WTC11 (cell line): ENCODE measurements at regions not wholly inside any gene's neighbourhood (a gene's known extent, or its start where the extent isn't known, plus 50 kb on each side); places are given as distances from the start of the nearest gene placed in this dataset.

Experiments used
- CTCF ChIP-seq: fragments of 200-600 bp; IDR thresholded peaks from 2 replicates; pipeline ENCODE4 v1.8.0; 2022; ENCODE audit warnings: antibody characterized with exemption
- E2F4 ChIP-seq: sonication (generic); formaldehyde crosslinking; IDR thresholded peaks from 2 replicates; pipeline ENCODE4 v1.8.1; 2022; ENCODE audit warnings: low read depth, mild to moderate bottlenecking, moderate library complexity, missing genetic modification reagents, borderline replicate concordance
- MAX ChIP-seq: sonication (generic); formaldehyde crosslinking; IDR thresholded peaks from 2 replicates; pipeline ENCODE4 v1.8.0; 2022; ENCODE audit warnings: mild to moderate bottlenecking, missing genetic modification reagents
- NFYB ChIP-seq: sonication (generic); formaldehyde crosslinking; conservative IDR thresholded peaks from 2 replicates; pipeline ENCODE4 v1.8.0; 2022; ENCODE audit warnings: low read depth, missing genetic modification reagents
- NR3C1 ChIP-seq: sonication (generic); formaldehyde crosslinking; conservative IDR thresholded peaks from 2 replicates; pipeline ENCODE4 v1.8.1; 2023; ENCODE audit warnings: low read depth, mild to moderate bottlenecking, missing genetic modification reagents
- USF2 ChIP-seq: sonication (generic); formaldehyde crosslinking; IDR thresholded peaks from 2 replicates; pipeline ENCODE4 v1.8.1; 2023; ENCODE audit warnings: mild to moderate bottlenecking, missing genetic modification reagents, moderate library complexity
- ZNF121 ChIP-seq: sonication (generic); formaldehyde crosslinking; IDR thresholded peaks from 2 replicates; pipeline ENCODE4 v1.8.0; 2023; ENCODE audit warnings: missing genetic modification reagents

DNA sequence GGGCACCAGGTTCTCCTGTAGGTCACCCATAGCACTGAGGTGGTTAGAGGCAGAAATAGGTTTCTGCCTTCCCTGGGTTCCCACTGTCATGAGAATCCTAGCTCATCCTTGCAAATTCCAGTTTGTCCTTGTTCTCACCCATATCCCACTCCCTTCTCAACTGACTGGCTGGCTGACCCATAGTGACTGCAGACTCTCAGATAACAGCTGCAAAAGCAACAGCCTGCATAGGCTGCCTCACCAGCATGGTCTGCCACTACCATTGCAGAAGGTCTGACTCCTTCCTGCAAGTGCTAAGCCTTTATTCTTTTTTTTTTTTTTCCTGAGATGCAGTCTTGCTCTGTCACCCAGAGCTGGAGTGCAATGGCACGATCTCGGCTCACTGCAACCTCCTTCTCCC, 194.0 kb downstream of the SEMA6A start:
- TF ChIP-seq CTCF (no peak), E2F4 (CRISPR knock-in tag) (no peak), USF2 (CRISPR knock-in tag) (no peak), MAX (CRISPR knock-in tag) (no peak), ZNF121 (CRISPR knock-in tag) (no peak), NR3C1 (CRISPR knock-in tag) (no peak), NFYB (CRISPR knock-in tag) (no peak)
